NCI-H2227 treated with DMSO at 0.1 percent for 48 hours (cell line): ENCODE measurements at regions not wholly inside any gene's neighbourhood (a gene's known extent, or its start where the extent isn't known, plus 50 kb on each side); places are given as distances from the start of the nearest gene placed in this dataset.

Source experiments
- DNase-seq: peaks from one replicate; lab custom pipeline; 2025; lab: John Stamatoyannopoulos, UW

GRCh38 chr12:107347261-107347660, 253.9 kb upstream of the CRY1 start:
- no peak for DNase-seq

- DNase-seq: peak; percentile 38
Measured at GRCh38 chr12:107349008-107349747, 255.8 kb upstream of the CRY1 start.

- DNase-seq: no peak
Measured at GRCh38 chr12:107349839-107350238, 256.5 kb upstream of the CRY1 start.

- no peak for DNase-seq
Measured at GRCh38 chr12:107351109-107351508, 257.8 kb upstream of the CRY1 start.

- DNase-seq: no peak
Measured at GRCh38 chr12:107351713-107352112, 258.4 kb upstream of the CRY1 start.

- DNase-seq: no peak
Measured at GRCh38 chr12:107352347-107353081, 259.2 kb upstream of the CRY1 start.

- DNase-seq: no peak
Measured at GRCh38 chr12:107353312-107353711, 260.0 kb upstream of the CRY1 start.

- DNase-seq: no peak
Measured at GRCh38 chr12:107355004-107355565, 261.7 kb upstream of the CRY1 start.

- no peak for DNase-seq
Measured at GRCh38 chr12:107355612-107356011, 262.3 kb upstream of the CRY1 start.

GRCh38 chr12:107356266-107356936, 263.1 kb upstream of the CRY1 start:
- no peak for DNase-seq

GRCh38 chr12:107356937-107357295, 263.6 kb upstream of the CRY1 start:
- DNase-seq: no peak

- no peak for DNase-seq
Measured at GRCh38 chr12:107359382-107359781, 266.0 kb upstream of the CRY1 start.

- DNase-seq: no peak
Measured at GRCh38 chr12:107360033-107360432, 266.7 kb upstream of the CRY1 start.

GRCh38 chr12:107360482-107360881, 267.1 kb upstream of the CRY1 start:
- DNase-seq: no peak

- no peak for DNase-seq
Measured at GRCh38 chr12:107361970-107362369, 268.6 kb upstream of the CRY1 start.

- DNase-seq: no peak
Measured at GRCh38 chr12:107362960-107363359, 269.6 kb upstream of the CRY1 start.

GRCh38 chr12:107364875-107365518, 271.6 kb upstream of the CRY1 start:
- no peak for DNase-seq

- DNase-seq: no peak
Measured at GRCh38 chr12:107365703-107366102, 272.4 kb upstream of the CRY1 start.

GRCh38 chr12:107366322-107366721, 273.0 kb upstream of the CRY1 start:
- no peak for DNase-seq

- no peak for DNase-seq
Measured at GRCh38 chr12:107368586-107368985, 275.2 kb upstream of the CRY1 start.

GRCh38 chr12:107369006-107369405, 275.7 kb upstream of the CRY1 start:
- no peak for DNase-seq

- no peak for DNase-seq
Measured at GRCh38 chr12:107369679-107370078, 276.3 kb upstream of the CRY1 start.
